SK-N-SH treated with all-trans-retinoic acid at 6 μM for 48 hours (cell line): ENCODE measurements at regions not wholly inside any gene's neighbourhood (a gene's known extent, or its start where the extent isn't known, plus 50 kb on each side); places are given as distances from the start of the nearest gene placed in this dataset.

Experiments
- ATAC-seq: fragments of 200-7000 bp; cut with Tn5 transposase; 3 replicates; pipeline ENCODE4 v1.9.1; 2020; ENCODE audit warnings: mild to moderate bottlenecking, moderate library complexity
- CREB5 ChIP-seq: fragments of 250-450 bp; sonication (Bioruptor Pico); IDR thresholded peaks from 2 replicates; pipeline ENCODE4 v1.5.1; 2020; ENCODE audit warnings: low read depth, mild to moderate bottlenecking, moderate library complexity
- CSDC2 ChIP-seq: fragments of 250-450 bp; sonication (Bioruptor Pico); IDR thresholded peaks from 2 replicates; pipeline ENCODE4 v1.5.0; 2020; ENCODE audit warnings: mild to moderate bottlenecking, moderate library complexity
- CSRNP3 ChIP-seq: fragments of 250-450 bp; sonication (Bioruptor Pico); IDR thresholded peaks from 2 replicates; pipeline ENCODE4 v1.5.1; 2021; ENCODE audit warnings: mild to moderate bottlenecking, moderate library complexity
- ESRRG ChIP-seq: fragments of 250-450 bp; sonication (Bioruptor Pico); IDR thresholded peaks from 2 replicates; pipeline ENCODE4 v1.6.1; 2021; ENCODE audit warnings: mild to moderate bottlenecking
- GLIS3 ChIP-seq: fragments of 250-450 bp; sonication (Bioruptor Pico); IDR thresholded peaks from 2 replicates; pipeline ENCODE4 v1.5.0; 2020; ENCODE audit warnings: mild to moderate bottlenecking, moderate library complexity
- OSR1 ChIP-seq: fragments of 250-450 bp; sonication (Bioruptor Pico); IDR thresholded peaks from 2 replicates; pipeline ENCODE4 v1.8.0; 2022; ENCODE audit warnings: moderate library complexity, mild to moderate bottlenecking, inconsistent platforms
- PATZ1 ChIP-seq: fragments of 250-450 bp; sonication (Bioruptor Pico); IDR thresholded peaks from 2 replicates; pipeline ENCODE4 v1.8.0; 2020; ENCODE audit warnings: mild to moderate bottlenecking, moderate library complexity, borderline replicate concordance
- PPARA ChIP-seq: fragments of 250-450 bp; sonication (Bioruptor Pico); IDR thresholded peaks from 2 replicates; pipeline ENCODE4 v1.5.0; 2020; ENCODE audit warnings: mild to moderate bottlenecking, borderline replicate concordance
- RARB ChIP-seq: fragments of 250-450 bp; sonication (Bioruptor Pico); IDR thresholded peaks from 2 replicates; pipeline ENCODE4 v1.8.0; 2021; ENCODE audit warnings: mild to moderate bottlenecking, moderate library complexity
- SNAI2 ChIP-seq: fragments of 250-450 bp; sonication (Bioruptor Pico); IDR thresholded peaks from 2 replicates; pipeline ENCODE4 v1.5.0; 2020; ENCODE audit warnings: mild to moderate bottlenecking, moderate library complexity
- TCF4 ChIP-seq: fragments of 250-450 bp; sonication (Bioruptor Pico); IDR thresholded peaks from 2 replicates; pipeline ENCODE4 v1.8.0; 2021; ENCODE audit warnings: mild to moderate bottlenecking, moderate library complexity, borderline replicate concordance
- TSHZ2 ChIP-seq: fragments of 250-450 bp; sonication (Bioruptor Pico); IDR thresholded peaks from 2 replicates; pipeline ENCODE4 v1.5.0; 2020; ENCODE audit warnings: mild to moderate bottlenecking, moderate library complexity
- ZFP3 ChIP-seq: fragments of 250-450 bp; sonication (Bioruptor Pico); IDR thresholded peaks from 2 replicates; pipeline ENCODE4 v1.5.0; 2020; ENCODE audit warnings: mild to moderate bottlenecking, moderate library complexity
- ZFP30 ChIP-seq: fragments of 450-650 bp; formaldehyde crosslinking; IDR thresholded peaks from 2 replicates; pipeline ENCODE4 v1.5.0; 2022; ENCODE audit warnings: mild to moderate bottlenecking, moderate library complexity
- ZNF565 ChIP-seq: fragments of 450-650 bp; formaldehyde crosslinking; conservative IDR thresholded peaks from 2 replicates; pipeline ENCODE4 v1.5.0; 2020; ENCODE audit warnings: low read depth, mild to moderate bottlenecking, moderate library complexity
- ZNF70 ChIP-seq: fragments of 450-650 bp; formaldehyde crosslinking; IDR thresholded peaks from 2 replicates; pipeline ENCODE4 v1.5.0; 2020; ENCODE audit warnings: mild to moderate bottlenecking, moderate library complexity
- ZNF8 ChIP-seq: fragments of 450-650 bp; formaldehyde crosslinking; IDR thresholded peaks from 2 replicates; pipeline ENCODE4 v1.5.0; 2020; ENCODE audit warnings: mild to moderate bottlenecking, moderate library complexity
- TF ChIP-seq, protein P1 (sequence below): fragments of 250-450 bp; sonication (Bioruptor Pico); IDR thresholded peaks from 2 replicates; pipeline ENCODE4 v1.8.0; 2021; ENCODE audit warnings: low read depth, mild to moderate bottlenecking, moderate library complexity, borderline replicate concordance

DNA sequence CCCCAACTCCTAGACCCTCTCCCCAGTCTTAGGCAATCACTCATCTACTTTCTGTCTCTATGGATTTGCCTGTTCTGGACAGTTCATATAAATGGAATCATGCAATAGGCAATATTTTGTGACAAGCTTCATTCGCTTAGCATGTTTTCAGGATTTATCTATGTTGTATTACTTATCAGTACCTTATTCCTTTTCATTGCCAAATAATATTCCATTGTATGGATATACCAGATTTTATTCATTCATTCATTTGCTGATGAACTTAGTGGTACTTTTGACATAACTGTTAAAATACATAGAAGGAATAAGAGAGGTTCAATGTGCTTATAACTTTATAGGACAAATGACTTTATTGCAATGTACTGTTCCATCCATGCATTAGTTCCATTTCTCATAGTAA is 231.0 kb downstream of the SNX10 start:
- TF ChIP-seq ZNF8 (CRISPR knock-in tag) (peak; percentile 93), PATZ1 (CRISPR knock-in tag) (no peak)
- ATAC-seq: no peak

DNA sequence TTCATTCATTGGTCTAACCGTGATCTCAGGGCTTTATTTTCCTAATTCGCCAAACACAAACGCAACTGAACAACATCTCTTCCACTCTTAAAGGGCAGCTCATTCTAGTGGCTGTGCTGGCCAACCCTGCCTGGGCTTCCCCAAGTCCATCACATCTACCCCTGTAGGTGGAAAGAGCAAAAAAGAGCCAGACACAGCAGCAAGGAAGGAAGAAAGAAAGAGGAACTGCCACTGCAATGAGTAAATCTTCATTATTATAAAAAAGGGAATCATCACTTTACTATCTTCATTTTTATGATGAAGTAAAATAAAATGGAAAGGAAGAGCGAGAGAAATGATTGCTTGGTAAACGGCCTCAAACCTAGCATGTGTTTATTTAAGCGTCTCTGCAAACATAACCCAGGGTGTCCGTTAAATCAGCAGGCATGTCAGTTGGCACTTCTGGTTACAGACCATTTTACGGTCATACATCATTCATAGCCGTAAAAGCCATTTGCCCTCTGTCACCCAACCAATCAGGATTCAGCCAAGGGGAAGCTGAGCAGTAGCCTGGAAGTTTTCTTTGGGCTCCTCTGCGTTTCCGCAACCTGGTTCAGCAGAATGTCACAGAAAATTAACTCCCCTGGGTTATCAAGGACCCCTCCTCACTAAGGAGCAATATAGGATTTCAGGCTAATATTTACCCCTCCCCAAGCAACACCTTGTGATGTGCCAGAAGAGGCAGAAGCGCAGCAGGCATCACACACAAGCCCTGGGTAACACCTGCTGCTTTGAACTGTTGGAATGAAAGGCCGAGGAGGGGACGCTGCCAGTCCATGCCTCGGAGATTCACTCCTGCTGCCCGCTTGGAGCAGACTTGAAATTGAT is 234.0 kb downstream of the SNX10 start:
- TF ChIP-seq ZFP30 (CRISPR knock-in tag) (no peak), CSRNP3 (no peak), CSDC2 (CRISPR knock-in tag) (no peak), ZNF70 (CRISPR knock-in tag) (no peak), ZNF565 (CRISPR knock-in tag) (no peak), PATZ1 (CRISPR knock-in tag) (no peak), GLIS3 (no peak), TCF4 (CRISPR knock-in tag) (no peak), PPARA (CRISPR knock-in tag) (no peak), ZNF8 (CRISPR knock-in tag) (no peak), CREB5 (CRISPR knock-in tag) (no peak), RARB (CRISPR knock-in tag) (no peak)
- TF ChIP-seq, protein P1, sequence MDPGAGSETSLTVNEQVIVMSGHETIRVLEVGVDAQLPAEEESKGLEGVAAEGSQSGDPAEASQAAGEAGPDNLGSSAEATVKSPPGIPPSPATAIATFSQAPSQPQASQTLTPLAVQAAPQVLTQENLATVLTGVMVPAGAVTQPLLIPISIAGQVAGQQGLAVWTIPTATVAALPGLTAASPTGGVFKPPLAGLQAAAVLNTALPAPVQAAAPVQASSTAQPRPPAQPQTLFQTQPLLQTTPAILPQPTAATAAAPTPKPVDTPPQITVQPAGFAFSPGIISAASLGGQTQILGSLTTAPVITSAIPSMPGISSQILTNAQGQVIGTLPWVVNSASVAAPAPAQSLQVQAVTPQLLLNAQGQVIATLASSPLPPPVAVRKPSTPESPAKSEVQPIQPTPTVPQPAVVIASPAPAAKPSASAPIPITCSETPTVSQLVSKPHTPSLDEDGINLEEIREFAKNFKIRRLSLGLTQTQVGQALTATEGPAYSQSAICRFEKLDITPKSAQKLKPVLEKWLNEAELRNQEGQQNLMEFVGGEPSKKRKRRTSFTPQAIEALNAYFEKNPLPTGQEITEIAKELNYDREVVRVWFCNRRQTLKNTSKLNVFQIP (CRISPR knock-in tag): no peak

DNA sequence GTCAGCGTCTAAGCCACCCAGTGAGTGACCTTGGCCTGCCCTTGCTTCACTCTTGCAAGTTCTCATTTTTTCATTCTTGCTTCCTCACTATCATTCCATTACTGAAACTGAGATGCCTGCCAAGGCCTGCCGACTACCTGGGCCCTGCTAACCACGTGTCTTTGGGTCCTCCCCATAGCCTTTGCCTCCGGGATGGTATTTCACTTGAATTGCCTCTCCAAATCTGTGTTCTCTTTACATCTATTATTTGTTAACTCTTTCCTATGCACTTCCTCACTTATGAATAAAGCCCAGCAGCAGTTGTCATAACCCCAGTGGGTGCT is 234.6 kb downstream of the SNX10 start:
- no peak for TF ChIP-seq ZFP3 (CRISPR knock-in tag)
- TF ChIP-seq TCF4 (CRISPR knock-in tag): no peak
- no peak for TF ChIP-seq TSHZ2 (CRISPR knock-in tag)
- no peak for TF ChIP-seq ZNF565 (CRISPR knock-in tag)
- no peak for TF ChIP-seq CREB5 (CRISPR knock-in tag)
- TF ChIP-seq SNAI2 (CRISPR knock-in tag): no peak
- TF ChIP-seq CSRNP3: no peak
- TF ChIP-seq OSR1: no peak
- no peak for TF ChIP-seq ESRRG (CRISPR knock-in tag)
- ATAC-seq: no peak

More for the DNA sequence above, 234.0 kb downstream of the SNX10 start:
- ATAC-seq: no peak
